Body of pancreas (tissue), 4 donors: ENCODE measurements at regions not wholly inside any gene's neighbourhood (a gene's known extent, or its start where the extent isn't known, plus 50 kb on each side); places are given as distances from the start of the nearest gene placed in this dataset.

Source experiments
- POLR2A ChIP-seq, 3 donors: fragments of 450-650 bp; IDR thresholded peaks; one replicate each; pipeline ENCODE4 v1.6.1; 2016; ENCODE audit warnings: antibody characterized with exemption in 3 of 3, mild to moderate bottlenecking in 2 of 3
- TF ChIP-seq, protein P1 (sequence below), 7 experiments: fragments of 450-650 bp in 4 of 7; fragments of 200-600 bp in 3 of 7; sonication (generic) in 3 of 7; IDR thresholded peaks; one replicate each; pipeline ENCODE4 v1.5.1; 2016 to 2019; ENCODE audit warnings: antibody characterized with exemption in 7 of 7

DNA sequence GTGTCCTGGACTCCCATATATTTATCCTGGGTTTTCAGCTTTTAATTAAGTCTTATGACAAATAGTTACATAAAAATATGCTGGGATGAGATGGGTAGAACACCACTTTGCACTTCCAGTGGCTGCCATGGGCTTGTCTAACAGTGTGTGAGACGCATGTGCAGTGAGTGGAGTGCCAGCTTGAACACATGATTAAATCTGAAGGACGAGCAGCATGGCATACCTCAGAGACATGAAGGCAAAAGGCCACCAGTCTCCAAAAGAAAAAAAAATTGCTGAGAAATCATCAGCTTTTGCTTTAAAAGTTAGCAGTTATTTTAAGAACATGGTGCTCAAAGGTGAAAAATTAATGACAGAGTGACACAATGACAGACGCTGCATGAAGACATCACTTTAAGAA lies 139.0 kb upstream of the ADCY1 start:
- TF ChIP-seq, protein P1, sequence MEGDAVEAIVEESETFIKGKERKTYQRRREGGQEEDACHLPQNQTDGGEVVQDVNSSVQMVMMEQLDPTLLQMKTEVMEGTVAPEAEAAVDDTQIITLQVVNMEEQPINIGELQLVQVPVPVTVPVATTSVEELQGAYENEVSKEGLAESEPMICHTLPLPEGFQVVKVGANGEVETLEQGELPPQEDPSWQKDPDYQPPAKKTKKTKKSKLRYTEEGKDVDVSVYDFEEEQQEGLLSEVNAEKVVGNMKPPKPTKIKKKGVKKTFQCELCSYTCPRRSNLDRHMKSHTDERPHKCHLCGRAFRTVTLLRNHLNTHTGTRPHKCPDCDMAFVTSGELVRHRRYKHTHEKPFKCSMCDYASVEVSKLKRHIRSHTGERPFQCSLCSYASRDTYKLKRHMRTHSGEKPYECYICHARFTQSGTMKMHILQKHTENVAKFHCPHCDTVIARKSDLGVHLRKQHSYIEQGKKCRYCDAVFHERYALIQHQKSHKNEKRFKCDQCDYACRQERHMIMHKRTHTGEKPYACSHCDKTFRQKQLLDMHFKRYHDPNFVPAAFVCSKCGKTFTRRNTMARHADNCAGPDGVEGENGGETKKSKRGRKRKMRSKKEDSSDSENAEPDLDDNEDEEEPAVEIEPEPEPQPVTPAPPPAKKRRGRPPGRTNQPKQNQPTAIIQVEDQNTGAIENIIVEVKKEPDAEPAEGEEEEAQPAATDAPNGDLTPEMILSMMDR (IDR thresholded peaks at IDR 0.05): no peak
- TF ChIP-seq POLR2A (IDR thresholded peaks at IDR 0.05): no peak
